NB4 (cell line): ENCODE measurements at regions not wholly inside any gene's neighbourhood (a gene's known extent, or its start where the extent isn't known, plus 50 kb on each side); places are given as distances from the start of the nearest gene placed in this dataset.

Experiments used
- MAX ChIP-seq: IDR thresholded peaks from 2 replicates; pipeline ENCODE4 v1.6.1; 2011; ENCODE audit warnings: low read depth, low read length
- MYC ChIP-seq: IDR thresholded peaks from 2 replicates; pipeline ENCODE4 v1.6.1; 2011; ENCODE audit warnings: low read depth, low read length
- POLR2A ChIP-seq: IDR thresholded peaks from 2 replicates; pipeline ENCODE4 v1.6.1; 2011; ENCODE audit warnings: mild to moderate bottlenecking; ENCODE audit not compliant: insufficient read length; ENCODE audit errors: extremely low read depth
- TF ChIP-seq, protein P1 (sequence below): IDR thresholded peaks from one replicate; pipeline ENCODE4 v1.5.1; 2012; ENCODE audit warnings: low read depth, low read length

DNA sequence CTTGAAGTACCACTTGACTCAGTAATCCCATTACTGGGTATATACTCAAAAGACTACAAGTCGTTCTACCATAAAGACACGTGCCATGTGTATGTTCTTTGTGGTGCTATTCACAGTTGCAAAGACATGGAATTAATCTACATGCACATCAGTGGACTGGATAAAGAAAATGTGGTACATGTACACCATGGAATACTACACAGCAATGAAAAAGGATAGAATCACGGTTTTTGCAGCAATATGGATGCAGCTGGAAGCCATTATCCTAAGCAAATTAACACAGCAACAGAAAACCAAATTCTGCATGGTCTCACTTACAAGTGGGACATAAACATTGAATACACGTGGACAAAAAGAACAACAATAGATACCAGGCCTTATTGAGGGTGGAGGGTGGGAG is 583.4 kb upstream of the CELF2 start:
- TF ChIP-seq, protein P1, sequence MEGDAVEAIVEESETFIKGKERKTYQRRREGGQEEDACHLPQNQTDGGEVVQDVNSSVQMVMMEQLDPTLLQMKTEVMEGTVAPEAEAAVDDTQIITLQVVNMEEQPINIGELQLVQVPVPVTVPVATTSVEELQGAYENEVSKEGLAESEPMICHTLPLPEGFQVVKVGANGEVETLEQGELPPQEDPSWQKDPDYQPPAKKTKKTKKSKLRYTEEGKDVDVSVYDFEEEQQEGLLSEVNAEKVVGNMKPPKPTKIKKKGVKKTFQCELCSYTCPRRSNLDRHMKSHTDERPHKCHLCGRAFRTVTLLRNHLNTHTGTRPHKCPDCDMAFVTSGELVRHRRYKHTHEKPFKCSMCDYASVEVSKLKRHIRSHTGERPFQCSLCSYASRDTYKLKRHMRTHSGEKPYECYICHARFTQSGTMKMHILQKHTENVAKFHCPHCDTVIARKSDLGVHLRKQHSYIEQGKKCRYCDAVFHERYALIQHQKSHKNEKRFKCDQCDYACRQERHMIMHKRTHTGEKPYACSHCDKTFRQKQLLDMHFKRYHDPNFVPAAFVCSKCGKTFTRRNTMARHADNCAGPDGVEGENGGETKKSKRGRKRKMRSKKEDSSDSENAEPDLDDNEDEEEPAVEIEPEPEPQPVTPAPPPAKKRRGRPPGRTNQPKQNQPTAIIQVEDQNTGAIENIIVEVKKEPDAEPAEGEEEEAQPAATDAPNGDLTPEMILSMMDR: no peak
- no peak for TF ChIP-seq POLR2A
- TF ChIP-seq MAX: no peak
- TF ChIP-seq MYC: no peak
